ENCODE measurements at regions not wholly inside any gene's neighbourhood (a gene's known extent, or its start where the extent isn't known, plus 50 kb on each side); places are given as distances from the start of the nearest gene placed in this dataset.

DNA sequence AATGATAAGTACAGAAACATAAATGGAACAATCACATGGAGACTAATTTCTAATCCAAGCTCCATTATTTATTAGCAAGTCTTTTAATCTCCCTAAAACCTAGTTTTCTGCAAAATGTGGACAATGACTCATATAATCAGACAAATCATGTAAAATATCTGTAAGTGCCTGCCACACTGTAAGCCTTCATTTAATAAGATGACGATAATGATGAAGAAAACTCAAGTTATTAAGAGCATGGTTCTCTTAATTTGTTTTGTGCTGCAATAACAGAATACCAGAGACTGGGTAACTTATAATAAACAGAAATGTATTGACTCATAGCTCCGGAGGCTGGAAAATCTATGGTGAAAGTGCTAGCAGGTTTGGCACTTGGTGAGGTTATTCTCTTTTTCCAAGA is 535.3 kb upstream of the LRFN5 start:
- TF ChIP-seq, protein P1, sequence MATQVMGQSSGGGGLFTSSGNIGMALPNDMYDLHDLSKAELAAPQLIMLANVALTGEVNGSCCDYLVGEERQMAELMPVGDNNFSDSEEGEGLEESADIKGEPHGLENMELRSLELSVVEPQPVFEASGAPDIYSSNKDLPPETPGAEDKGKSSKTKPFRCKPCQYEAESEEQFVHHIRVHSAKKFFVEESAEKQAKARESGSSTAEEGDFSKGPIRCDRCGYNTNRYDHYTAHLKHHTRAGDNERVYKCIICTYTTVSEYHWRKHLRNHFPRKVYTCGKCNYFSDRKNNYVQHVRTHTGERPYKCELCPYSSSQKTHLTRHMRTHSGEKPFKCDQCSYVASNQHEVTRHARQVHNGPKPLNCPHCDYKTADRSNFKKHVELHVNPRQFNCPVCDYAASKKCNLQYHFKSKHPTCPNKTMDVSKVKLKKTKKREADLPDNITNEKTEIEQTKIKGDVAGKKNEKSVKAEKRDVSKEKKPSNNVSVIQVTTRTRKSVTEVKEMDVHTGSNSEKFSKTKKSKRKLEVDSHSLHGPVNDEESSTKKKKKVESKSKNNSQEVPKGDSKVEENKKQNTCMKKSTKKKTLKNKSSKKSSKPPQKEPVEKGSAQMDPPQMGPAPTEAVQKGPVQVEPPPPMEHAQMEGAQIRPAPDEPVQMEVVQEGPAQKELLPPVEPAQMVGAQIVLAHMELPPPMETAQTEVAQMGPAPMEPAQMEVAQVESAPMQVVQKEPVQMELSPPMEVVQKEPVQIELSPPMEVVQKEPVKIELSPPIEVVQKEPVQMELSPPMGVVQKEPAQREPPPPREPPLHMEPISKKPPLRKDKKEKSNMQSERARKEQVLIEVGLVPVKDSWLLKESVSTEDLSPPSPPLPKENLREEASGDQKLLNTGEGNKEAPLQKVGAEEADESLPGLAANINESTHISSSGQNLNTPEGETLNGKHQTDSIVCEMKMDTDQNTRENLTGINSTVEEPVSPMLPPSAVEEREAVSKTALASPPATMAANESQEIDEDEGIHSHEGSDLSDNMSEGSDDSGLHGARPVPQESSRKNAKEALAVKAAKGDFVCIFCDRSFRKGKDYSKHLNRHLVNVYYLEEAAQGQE (IDR thresholded peaks at IDR 0.05; ENCODE audit: insufficient read depth in 1 of 2, low read depth in 2 of 2, low read length in 2 of 2) = no peak
- no peak for TF ChIP-seq POLR2AphosphoS5 (IDR thresholded peaks at IDR 0.05; ENCODE audit: low read depth, low read length)
- TF ChIP-seq SIN3A (IDR thresholded peaks at IDR 0.05; ENCODE audit: borderline replicate concordance, insufficient read depth, low read length) = no peak
- TF ChIP-seq FOXP2 (optimal IDR thresholded peaks at IDR 0.05; ENCODE audit: borderline replicate concordance, extremely low read depth, extremely low read length, insufficient read depth) = no peak
- TF ChIP-seq TAF1 (IDR thresholded peaks at IDR 0.05; ENCODE audit: borderline replicate concordance, insufficient read depth, low read length) = no peak

DNA sequence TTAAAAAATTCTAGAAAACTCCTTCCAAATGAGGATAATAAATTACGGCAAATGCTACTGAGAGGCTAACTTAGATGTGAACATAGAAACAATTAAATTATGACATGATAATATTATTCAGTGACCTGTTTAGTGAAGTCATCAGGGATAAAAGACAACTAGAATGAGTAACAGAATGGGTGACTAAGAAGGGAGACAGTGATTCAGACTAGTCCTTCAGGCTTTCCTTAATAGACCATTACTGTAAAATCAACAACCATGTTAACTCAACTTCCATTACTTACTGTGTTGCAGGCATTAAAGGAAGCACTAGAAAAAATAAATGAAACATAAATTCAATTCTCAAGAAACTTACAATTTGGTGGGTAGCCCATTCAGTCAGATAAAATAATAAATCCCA is 543.9 kb upstream of the LRFN5 start:
- TF ChIP-seq FOXP2 (optimal IDR thresholded peaks at IDR 0.05; ENCODE audit: borderline replicate concordance, extremely low read depth, extremely low read length, insufficient read depth) (no peak), TAF1 (IDR thresholded peaks at IDR 0.05; ENCODE audit: borderline replicate concordance, insufficient read depth, low read length) (no peak), SIN3A (IDR thresholded peaks at IDR 0.05; ENCODE audit: borderline replicate concordance, insufficient read depth, low read length) (no peak), POLR2AphosphoS5 (IDR thresholded peaks at IDR 0.05; ENCODE audit: low read depth, low read length) (no peak)
- TF ChIP-seq, protein P1 (IDR thresholded peaks at IDR 0.05; ENCODE audit: insufficient read depth in 1 of 2, low read depth in 2 of 2, low read length in 2 of 2) = no peak

DNA sequence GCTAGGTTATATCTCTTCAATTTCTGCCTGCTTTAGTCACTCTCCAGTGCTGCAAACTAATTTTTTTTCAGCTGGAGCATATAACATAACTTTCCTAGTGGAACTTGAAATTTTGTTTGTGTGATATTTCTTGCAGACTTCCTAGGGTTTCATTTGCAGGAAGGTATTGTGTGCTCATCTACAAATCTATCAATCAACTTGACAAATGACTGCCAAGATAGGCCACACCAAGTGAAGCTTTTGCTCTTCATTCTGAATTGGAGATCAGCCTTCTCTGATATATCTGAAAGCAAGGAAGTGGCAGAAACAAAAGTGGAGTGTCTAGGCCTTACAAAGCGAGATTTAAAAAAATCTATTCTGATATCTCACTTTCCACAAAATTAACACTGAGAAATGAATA is 551.1 kb upstream of the LRFN5 start:
- TF ChIP-seq POLR2AphosphoS5 (IDR thresholded peaks at IDR 0.05; ENCODE audit: low read depth, low read length) = no peak
- TF ChIP-seq, protein P1 (IDR thresholded peaks at IDR 0.05; ENCODE audit: insufficient read depth in 1 of 2, low read depth in 2 of 2, low read length in 2 of 2) = no peak
- no peak for TF ChIP-seq SIN3A (IDR thresholded peaks at IDR 0.05; ENCODE audit: borderline replicate concordance, insufficient read depth, low read length)
- TF ChIP-seq FOXP2 (optimal IDR thresholded peaks at IDR 0.05; ENCODE audit: borderline replicate concordance, extremely low read depth, extremely low read length, insufficient read depth) = no peak
- no peak for TF ChIP-seq TAF1 (IDR thresholded peaks at IDR 0.05; ENCODE audit: borderline replicate concordance, insufficient read depth, low read length)

DNA sequence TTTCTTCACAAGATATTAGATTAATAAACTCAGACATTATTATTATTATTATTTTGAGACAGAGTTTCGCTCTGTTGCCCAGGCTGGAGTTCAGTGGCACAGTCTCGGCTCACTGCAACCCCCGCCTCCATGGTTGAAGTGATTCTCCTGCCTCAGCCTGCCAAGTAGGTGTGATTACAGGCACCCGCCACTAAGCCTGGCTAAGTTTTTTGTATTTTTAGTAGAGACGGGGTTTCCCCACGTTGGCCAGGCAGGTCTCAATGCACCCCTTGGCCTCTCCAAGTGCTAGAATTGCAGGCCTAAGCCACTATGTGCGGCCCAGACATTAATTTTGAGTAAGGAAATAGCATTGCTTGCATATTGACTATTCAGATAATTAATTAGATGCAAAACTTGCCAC is 554.9 kb upstream of the LRFN5 start:
- TF ChIP-seq SIN3A (IDR thresholded peaks at IDR 0.05; ENCODE audit: borderline replicate concordance, insufficient read depth, low read length) (no peak), FOXP2 (optimal IDR thresholded peaks at IDR 0.05; ENCODE audit: borderline replicate concordance, extremely low read depth, extremely low read length, insufficient read depth) (no peak), TAF1 (IDR thresholded peaks at IDR 0.05; ENCODE audit: borderline replicate concordance, insufficient read depth, low read length) (no peak), POLR2AphosphoS5 (IDR thresholded peaks at IDR 0.05; ENCODE audit: low read depth, low read length) (no peak)
- TF ChIP-seq, protein P1 (IDR thresholded peaks at IDR 0.05; ENCODE audit: insufficient read depth in 1 of 2, low read depth in 2 of 2, low read length in 2 of 2) = no peak

DNA sequence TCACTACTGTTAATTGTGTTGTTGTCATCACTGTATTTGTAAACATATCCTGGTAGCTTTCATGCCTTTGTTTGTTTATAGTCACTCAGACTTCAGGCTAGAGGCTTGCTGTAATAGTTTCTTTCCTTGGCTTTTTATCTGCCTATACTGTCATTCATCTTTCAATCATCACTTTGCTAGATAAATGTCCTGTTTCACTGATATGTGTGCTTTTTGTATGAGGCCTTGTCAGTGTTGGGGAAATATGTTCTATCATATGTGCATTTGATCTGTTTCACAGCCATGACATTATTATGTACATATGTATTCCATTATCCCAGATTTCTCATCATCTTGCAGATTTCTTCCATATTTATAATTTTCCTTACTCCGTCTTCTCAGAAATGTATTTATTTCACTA is 558.9 kb upstream of the LRFN5 start:
- TF ChIP-seq FOXP2 (optimal IDR thresholded peaks at IDR 0.05; ENCODE audit: borderline replicate concordance, extremely low read depth, extremely low read length, insufficient read depth) (no peak), SIN3A (IDR thresholded peaks at IDR 0.05; ENCODE audit: borderline replicate concordance, insufficient read depth, low read length) (no peak), POLR2AphosphoS5 (IDR thresholded peaks at IDR 0.05; ENCODE audit: low read depth, low read length) (no peak)

All from PFSK-1 (cell line).